HG03196 (cell line): ENCODE measurements at regions not wholly inside any gene's neighbourhood (a gene's known extent, or its start where the extent isn't known, plus 50 kb on each side); places are given as distances from the start of the nearest gene placed in this dataset.

Experiments
- ATAC-seq: cut with Tn5 transposase; IDR thresholded peaks from one replicate; pipeline ENCODE4 v1.9.1; 2021; ENCODE audit not compliant: unreplicated experiment

DNA sequence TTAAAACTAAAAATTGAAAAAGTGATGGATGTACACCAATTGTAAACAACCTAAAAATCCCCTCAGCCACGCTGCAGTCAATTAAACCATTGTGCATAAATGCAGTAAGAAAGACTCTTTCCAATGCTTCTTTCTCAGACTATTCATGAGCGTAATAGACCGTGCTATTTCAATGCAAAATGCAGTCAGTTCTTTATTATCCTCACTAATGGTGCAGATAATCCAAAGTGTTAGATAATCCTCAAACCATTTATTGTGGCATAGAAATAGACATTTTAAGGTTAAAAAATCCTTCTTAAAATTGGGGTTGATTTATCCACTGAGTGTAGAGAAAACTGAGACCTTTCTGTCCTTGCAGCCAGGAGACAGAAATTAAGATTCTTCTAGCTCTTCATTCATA lies 1862.8 kb downstream of the EFNA5 start:
- no peak for ATAC-seq

GRCh38 chr5:105807290-105807689 lies 1863.4 kb downstream of the EFNA5 start:
- no peak for ATAC-seq

DNA sequence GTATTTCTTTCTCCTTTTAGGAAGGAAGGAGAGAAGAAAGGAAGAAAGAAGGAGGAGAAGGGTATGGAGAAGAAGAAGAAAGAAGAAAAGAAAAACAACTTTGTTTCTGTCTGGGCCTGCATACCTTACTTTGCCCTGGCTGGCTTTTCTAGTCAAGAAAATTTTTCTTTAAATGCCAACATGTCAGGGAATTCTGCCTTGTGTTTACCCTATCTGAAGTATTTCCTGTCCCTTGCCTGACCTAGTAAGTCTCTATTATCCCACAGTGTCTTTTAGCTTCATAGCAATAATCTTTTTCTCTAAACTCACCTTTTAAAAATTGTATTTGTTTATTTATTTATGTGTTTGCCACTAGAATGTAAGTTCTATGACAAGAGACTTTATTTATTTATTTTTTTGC lies 1864.1 kb downstream of the EFNA5 start:
- ATAC-seq: no peak

DNA sequence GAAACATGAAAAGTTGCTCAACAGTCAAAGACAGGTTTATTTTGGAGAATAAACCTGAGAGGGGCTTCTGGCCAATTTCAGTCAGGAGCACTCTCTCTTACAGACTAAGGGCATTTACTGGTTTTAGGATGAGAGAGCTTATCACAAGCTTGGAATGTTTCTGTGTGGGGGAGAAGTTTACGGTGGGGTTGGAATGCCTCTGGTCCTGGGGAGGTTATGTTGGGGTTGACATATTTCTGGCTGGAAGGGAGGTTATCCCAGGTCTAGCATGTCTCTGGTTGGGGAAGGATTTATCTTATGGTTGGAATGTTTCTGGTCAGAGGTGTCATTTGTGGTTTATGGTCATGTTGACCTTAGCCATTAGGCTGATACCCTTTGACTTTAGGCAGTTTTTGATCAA lies 1867.3 kb downstream of the EFNA5 start:
- ATAC-seq: no peak

GRCh38 chr5:105794578-105794977 lies 1876.2 kb downstream of the EFNA5 start:
- no peak for ATAC-seq

DNA sequence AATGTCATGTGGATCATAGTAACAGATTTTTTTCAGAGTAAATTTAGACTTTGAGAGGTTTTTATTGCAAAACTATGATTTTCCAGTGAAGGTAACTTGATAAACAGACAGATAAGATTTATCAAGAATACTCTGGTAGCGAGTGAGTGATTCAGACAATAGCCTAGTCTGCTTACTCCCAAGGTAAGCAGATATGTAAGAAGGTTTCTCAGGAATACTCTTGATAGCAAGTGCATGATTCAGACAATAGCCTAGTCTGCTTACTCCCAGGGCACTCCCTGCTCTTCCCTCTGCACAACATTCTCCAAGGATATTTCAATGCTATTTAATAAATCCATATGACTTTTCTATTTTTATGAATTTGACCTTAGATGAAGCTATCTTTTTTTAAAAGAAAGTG lies 1881.5 kb downstream of the EFNA5 start:
- no peak for ATAC-seq

- no peak for ATAC-seq
Measured at GRCh38 chr5:105783811-105784210, 1886.9 kb downstream of the EFNA5 start.

DNA sequence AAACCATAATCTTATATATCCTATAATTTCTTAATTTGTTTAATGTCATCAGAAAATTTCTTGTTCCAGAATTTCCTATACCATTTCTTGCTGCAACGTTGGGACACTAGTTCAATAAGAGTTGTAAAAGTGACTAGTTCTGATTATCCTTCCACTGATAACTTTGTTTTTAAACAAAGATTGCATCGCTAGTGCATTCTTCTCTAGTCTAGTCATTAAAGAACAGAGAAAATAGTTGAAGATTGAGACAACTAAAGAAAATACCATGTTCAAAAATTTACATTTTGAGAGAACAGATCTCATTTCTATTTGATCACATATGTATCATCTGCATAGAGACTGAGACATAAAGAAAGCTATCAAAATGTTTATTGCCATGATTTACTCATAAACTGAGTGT lies 1888.2 kb downstream of the EFNA5 start:
- no peak for ATAC-seq

- no peak for ATAC-seq
Measured at GRCh38 chr5:105773241-105773640, 1897.5 kb downstream of the EFNA5 start.

DNA sequence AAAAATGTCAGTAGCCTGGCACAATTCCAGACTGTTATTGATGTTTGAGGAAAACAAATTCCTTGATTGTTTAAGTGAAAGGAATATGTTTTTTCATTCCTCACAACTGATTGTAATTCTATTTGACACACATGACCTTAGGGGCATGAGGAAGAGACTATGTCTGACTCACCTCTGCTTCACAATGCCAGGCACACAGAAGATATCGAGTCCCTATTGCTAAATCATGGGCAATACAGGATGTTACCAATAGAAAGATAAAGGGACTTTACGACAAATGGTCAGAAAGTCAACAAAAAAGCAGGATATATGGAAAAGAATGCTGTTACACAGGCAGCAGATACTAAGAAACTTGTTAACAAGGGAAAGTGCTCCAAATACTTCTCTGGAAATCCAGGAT lies 1903.5 kb downstream of the EFNA5 start:
- ATAC-seq: no peak

DNA sequence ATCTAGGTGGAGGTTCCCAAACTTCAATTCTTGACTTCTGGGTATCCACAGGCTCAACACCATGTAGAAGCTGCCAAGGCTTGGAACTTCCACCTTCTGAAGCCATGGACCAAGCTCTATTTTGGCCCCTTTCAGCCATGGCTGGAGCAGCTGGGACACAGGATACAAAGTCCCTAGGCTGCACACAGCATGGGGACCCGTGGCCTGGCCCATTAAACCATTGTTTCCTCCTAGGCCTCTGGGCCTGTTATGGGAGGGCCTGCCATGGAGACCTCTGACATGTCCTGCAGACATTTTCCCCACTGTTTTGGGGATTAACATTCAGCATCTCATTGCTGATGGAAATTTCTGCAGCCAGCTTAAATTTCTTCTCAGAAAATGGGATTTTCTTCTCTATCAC lies 1908.0 kb downstream of the EFNA5 start:
- ATAC-seq: no peak

DNA sequence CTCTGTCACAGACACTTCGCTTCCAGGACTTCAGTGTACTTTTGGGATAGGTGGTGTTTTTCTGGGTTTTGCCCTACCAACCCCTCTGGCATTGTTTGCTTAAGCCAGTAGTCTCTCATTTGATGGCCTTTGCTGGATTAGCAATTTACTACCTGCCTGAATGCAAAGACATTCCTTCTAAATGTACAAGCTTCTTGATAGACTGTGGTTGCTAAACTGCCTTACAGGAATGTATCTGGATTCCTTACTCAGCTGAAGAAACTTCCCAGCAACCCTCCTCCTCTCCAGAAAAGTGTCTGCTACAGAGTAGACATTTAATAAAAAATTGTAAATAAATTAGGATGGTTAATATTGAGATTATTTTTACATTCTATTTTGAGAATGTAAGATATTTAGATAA lies 1916.7 kb downstream of the EFNA5 start:
- no peak for ATAC-seq

GRCh38 chr5:105752801-105753200 lies 1917.9 kb downstream of the EFNA5 start:
- ATAC-seq: no peak

DNA sequence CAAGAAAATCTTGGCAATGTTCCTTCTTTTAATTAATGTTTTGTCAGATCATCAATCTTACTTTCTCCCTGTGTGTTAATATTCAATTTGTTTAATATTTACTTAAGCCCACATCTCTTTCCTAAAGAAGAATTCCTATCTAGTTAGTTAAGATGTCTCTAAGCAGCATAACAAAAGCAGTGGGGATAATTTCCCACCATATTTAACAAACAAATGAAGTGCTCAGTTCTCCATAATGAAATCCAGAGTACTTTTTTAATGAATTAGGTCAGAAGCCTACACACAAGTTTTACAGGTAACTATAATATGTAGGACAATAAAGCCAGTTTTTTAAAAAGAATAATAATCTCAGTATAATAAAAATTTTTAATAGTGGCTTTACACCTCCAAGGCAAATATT lies 1918.8 kb downstream of the EFNA5 start:
- ATAC-seq: no peak

- ATAC-seq: no peak
Measured at GRCh38 chr5:105745111-105745510, 1925.6 kb downstream of the EFNA5 start.

GRCh38 chr5:105740242-105740641 lies 1930.5 kb downstream of the EFNA5 start:
- no peak for ATAC-seq

GRCh38 chr5:105739732-105740131 lies 1931.0 kb downstream of the EFNA5 start:
- ATAC-seq: no peak

- ATAC-seq: no peak
Measured at GRCh38 chr5:105735704-105736103, 1935.0 kb downstream of the EFNA5 start.

- no peak for ATAC-seq
Measured at GRCh38 chr5:105730982-105731381, 1939.8 kb downstream of the EFNA5 start.

- no peak for ATAC-seq
Measured at GRCh38 chr5:105726093-105726492, 1944.6 kb downstream of the EFNA5 start.

DNA sequence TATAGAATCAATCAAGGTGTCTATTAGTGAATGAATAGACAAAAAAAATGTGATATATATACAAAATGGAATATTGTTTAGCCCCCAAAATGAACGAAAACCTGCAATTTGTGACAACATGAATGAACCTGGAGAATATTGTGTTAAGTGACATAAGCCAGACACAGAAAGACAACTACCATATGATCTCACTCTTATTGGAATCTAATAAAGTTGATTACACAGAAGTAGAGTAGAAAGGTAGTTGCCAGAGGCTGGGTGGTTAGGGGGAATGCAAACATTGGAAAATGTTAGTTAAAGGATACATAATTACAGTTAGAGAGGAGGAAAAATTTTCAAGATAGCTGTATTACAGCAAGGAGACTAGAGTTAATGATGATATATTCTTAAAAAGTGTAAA lies 1962.3 kb downstream of the EFNA5 start:
- no peak for ATAC-seq

- no peak for ATAC-seq
Measured at GRCh38 chr5:105702323-105702722, 1968.4 kb downstream of the EFNA5 start.

- no peak for ATAC-seq
Measured at GRCh38 chr5:105696440-105696839, 1974.3 kb downstream of the EFNA5 start.

DNA sequence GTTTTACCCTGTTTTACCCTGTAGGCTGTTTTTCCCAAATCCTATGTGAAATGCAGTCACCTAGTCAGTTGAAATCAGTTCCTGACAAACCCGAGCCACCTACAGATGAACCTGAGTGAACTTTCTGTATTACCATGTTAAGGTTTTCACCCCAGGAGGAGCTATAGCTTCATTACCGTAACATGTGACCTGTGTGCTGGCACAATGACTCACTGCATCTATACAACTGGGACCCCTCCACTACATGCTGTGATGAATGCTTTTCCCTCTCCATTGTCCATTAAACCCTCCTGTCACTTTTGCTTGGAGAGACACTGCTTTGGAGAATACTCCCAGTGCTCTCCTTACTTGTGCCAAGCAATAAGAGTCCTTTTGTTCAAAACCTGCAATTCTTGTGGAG lies 1974.8 kb downstream of the EFNA5 start:
- ATAC-seq: no peak
